ENCODE measurements at regions not wholly inside any gene's neighbourhood (a gene's known extent, or its start where the extent isn't known, plus 50 kb on each side); places are given as distances from the start of the nearest gene placed in this dataset.

- TF ChIP-seq CTCF (IDR thresholded peaks at IDR 0.05; ENCODE audit: insufficient read depth, low read length, poor library complexity, severe bottlenecking): no peak
- no peak for TF ChIP-seq EZH2phosphoT487 (conservative IDR thresholded peaks at IDR 0.05; ENCODE audit: low read length)
Measured at GRCh38 chr13:89827552-89827951, 1519.9 kb upstream of the MIR17HG start.
